GM23248 (cell line): ENCODE measurements at regions not wholly inside any gene's neighbourhood (a gene's known extent, or its start where the extent isn't known, plus 50 kb on each side); places are given as distances from the start of the nearest gene placed in this dataset.

ENCODE experiments used
- EZH2 ChIP-seq: fragments of 200-600 bp; sonication (generic); IDR thresholded peaks from 2 replicates; pipeline ENCODE4 v1.6.1; 2018; ENCODE audit warnings: antibody characterized with exemption, mild to moderate bottlenecking; ENCODE audit not compliant: insufficient read depth, poor library complexity, severe bottlenecking
- EZH2phosphoT487 ChIP-seq: fragments of 200-600 bp; sonication (generic); IDR thresholded peaks from 2 replicates; pipeline ENCODE4 v1.6.1; 2018; ENCODE audit warnings: antibody characterized with exemption, moderate library complexity, mild to moderate bottlenecking, low read depth; ENCODE audit not compliant: insufficient read depth

DNA sequence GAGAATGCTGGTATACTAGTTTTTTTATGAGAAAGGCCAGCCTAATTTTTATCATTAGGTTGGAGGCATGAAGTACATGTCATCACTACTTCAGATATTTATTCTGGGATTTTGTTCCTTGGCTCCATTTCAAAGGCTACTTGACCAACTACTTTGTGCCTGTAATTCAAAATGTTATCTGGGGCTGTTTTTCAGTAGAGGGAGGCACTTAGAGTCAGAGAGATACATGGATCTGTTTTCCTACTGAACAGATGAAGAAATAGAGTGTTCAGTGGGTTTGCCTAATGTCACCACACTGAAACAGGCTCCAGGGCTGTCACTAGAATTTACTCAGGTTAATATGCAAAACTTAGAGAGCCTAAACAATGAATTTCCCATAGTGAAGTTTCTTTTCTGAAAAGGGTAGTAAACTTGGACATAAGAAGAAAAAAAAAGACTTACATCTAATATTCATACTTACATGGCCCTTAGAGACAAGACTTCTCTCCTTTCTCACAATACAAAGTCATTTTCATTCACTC, 127.3 kb upstream of the ITGB1 start:
- TF ChIP-seq EZH2: no peak
- no peak for TF ChIP-seq EZH2phosphoT487
